ENCODE measurements at regions not wholly inside any gene's neighbourhood (a gene's known extent, or its start where the extent isn't known, plus 50 kb on each side); places are given as distances from the start of the nearest gene placed in this dataset.

- TF ChIP-seq POLR2A (IDR thresholded peaks at IDR 0.05) (no peak), CTCF (IDR thresholded peaks at IDR 0.05) (no peak)
These were observed 165.7 kb upstream of the GNAI1 start for GRCh38 chr7:79968894-79969293.

All from Peyer's patch (tissue), 4 donors.